ENCODE measurements at regions not wholly inside any gene's neighbourhood (a gene's known extent, or its start where the extent isn't known, plus 50 kb on each side); places are given as distances from the start of the nearest gene placed in this dataset.

GRCh38 chr4:154939851-154940250, 158.8 kb downstream of the RBM46 start:
- TF ChIP-seq POLR2A (IDR thresholded peaks at IDR 0.05) (no peak), CTCF (IDR thresholded peaks at IDR 0.05) (no peak)

All from uterus (tissue), 2 donors.